Heart left ventricle (tissue), 13 donors: ENCODE measurements at regions not wholly inside any gene's neighbourhood (a gene's known extent, or its start where the extent isn't known, plus 50 kb on each side); places are given as distances from the start of the nearest gene placed in this dataset.

ENCODE experiments used
- POLR2A ChIP-seq, 2 donors: fragments of 450-650 bp; IDR thresholded peaks; one replicate each; pipeline ENCODE4 v1.6.1; 2017; ENCODE audit warnings: antibody characterized with exemption in 2 of 2, mild to moderate bottlenecking in 2 of 2, moderate library complexity in 2 of 2
- TF ChIP-seq, protein P1 (sequence below), 12 donors: fragments of 200-600 bp; sonication (generic) in 4 of 12; IDR thresholded peaks; one replicate each; pipeline versions ENCODE4 v1.5.0 to v1.8.0; 2018 to 2022; ENCODE audit warnings: antibody characterized with exemption in 12 of 12, mild to moderate bottlenecking in 5 of 12
- donor health status: ischemic (EF 13 %, LVEDD 7.1; RV severe dilation, severe dysfunction).
- donor health status: DM: no; HTN: yes; CAD: no.
- donor health status: DM: no; HTN: no; CAD: no.
- donor health status: ischemic (EF 25% LVEDD 6.9; RV normal size, moderate dysfunction).
- donor health status: ischemic (EF 25% LVEDD 5.7; RV mildly dilated, moderate dysfunction).
- donor health status: ischemic (EF 35%, LVEDD 5.7; RV mildly dilated, moderate dysfunction).
- donor health status: nonischemic (EF 11% LVEDD 7.7; RV severe dilation, severe dysfunction).
- donor health status: DM: yes; HTN: yes; CAD: no.
- donor health status: PGD.
- donor health status: ischemic (EF 29% LVEDD 5.4; RV normal size, mild dysfunction).
- donor health status: nonischemic (EF 23%, LVEDD 6.1; RV moderate dilation, normal function).

DNA sequence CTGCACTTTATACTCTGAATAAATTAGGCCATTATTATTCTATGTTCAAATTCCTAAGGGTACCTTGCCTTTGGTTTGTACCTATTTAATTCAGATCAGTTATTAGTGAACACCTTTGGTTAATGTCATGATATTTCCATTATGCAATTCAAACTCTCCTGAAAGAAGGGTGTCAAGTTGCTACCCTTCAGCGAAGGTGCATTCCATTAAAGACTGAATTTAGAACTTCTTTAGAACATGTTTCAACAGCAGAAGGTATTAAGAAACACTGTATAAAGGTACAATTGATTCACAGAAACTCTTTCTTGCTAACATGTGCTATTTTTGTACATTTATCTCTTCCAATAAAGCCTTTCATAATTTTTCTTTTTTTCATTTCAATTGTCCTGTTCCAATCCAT, 1545.4 kb upstream of the PCDH10 start:
- TF ChIP-seq POLR2A (IDR thresholded peaks at IDR 0.05): no peak
- TF ChIP-seq, protein P1, sequence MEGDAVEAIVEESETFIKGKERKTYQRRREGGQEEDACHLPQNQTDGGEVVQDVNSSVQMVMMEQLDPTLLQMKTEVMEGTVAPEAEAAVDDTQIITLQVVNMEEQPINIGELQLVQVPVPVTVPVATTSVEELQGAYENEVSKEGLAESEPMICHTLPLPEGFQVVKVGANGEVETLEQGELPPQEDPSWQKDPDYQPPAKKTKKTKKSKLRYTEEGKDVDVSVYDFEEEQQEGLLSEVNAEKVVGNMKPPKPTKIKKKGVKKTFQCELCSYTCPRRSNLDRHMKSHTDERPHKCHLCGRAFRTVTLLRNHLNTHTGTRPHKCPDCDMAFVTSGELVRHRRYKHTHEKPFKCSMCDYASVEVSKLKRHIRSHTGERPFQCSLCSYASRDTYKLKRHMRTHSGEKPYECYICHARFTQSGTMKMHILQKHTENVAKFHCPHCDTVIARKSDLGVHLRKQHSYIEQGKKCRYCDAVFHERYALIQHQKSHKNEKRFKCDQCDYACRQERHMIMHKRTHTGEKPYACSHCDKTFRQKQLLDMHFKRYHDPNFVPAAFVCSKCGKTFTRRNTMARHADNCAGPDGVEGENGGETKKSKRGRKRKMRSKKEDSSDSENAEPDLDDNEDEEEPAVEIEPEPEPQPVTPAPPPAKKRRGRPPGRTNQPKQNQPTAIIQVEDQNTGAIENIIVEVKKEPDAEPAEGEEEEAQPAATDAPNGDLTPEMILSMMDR (IDR thresholded peaks at IDR 0.05): no peak
